H4 (cell line): ENCODE measurements at regions not wholly inside any gene's neighbourhood (a gene's known extent, or its start where the extent isn't known, plus 50 kb on each side); places are given as distances from the start of the nearest gene placed in this dataset.

ENCODE experiments used
- DNase-seq: peaks from one replicate; pipeline ENCODE4 v3.0.0-alpha.2; 2015; ENCODE audit warnings: low spot score

- no peak for DNase-seq
Observed at GRCh38 chr4:156177941-156178340, 224.3 kb upstream of the CTSO start.

GRCh38 chr4:156176896-156177295, 223.2 kb upstream of the CTSO start:
- DNase-seq: no peak

- no peak for DNase-seq
Observed at GRCh38 chr4:156173937-156174336, 220.3 kb upstream of the CTSO start.

GRCh38 chr4:156173486-156173885, 219.8 kb upstream of the CTSO start:
- DNase-seq: no peak

- no peak for DNase-seq
Observed at GRCh38 chr4:156169861-156170260, 216.2 kb upstream of the CTSO start.

GRCh38 chr4:156169011-156169410, 215.3 kb upstream of the CTSO start:
- DNase-seq: peak; percentile 73

GRCh38 chr4:156168288-156168687, 214.6 kb upstream of the CTSO start:
- DNase-seq: no peak

- no peak for DNase-seq
Observed at GRCh38 chr4:156158747-156159146, 205.1 kb upstream of the CTSO start.

GRCh38 chr4:156154978-156155377, 201.3 kb upstream of the CTSO start:
- DNase-seq: no peak

- no peak for DNase-seq
Observed at GRCh38 chr4:156146571-156146970, 192.9 kb upstream of the CTSO start.

- DNase-seq: no peak
Observed at GRCh38 chr4:156144961-156145360, 191.3 kb upstream of the CTSO start.

- DNase-seq: no peak
Observed at GRCh38 chr4:156138781-156139280, 185.2 kb upstream of the CTSO start.

GRCh38 chr4:156137679-156138473, 184.2 kb upstream of the CTSO start:
- no peak for DNase-seq

- DNase-seq: no peak
Observed at GRCh38 chr4:156132196-156132595, 178.5 kb upstream of the CTSO start.

- no peak for DNase-seq
Observed at GRCh38 chr4:156128616-156129015, 174.9 kb upstream of the CTSO start.

GRCh38 chr4:156118507-156119220, 165.0 kb upstream of the CTSO start:
- no peak for DNase-seq

GRCh38 chr4:156117743-156118142, 164.1 kb upstream of the CTSO start:
- DNase-seq: no peak

- no peak for DNase-seq
Observed at GRCh38 chr4:156116991-156117390, 163.3 kb upstream of the CTSO start.

GRCh38 chr4:156113138-156113765, 159.6 kb upstream of the CTSO start:
- DNase-seq: no peak

GRCh38 chr4:156111686-156112085, 158.0 kb upstream of the CTSO start:
- no peak for DNase-seq

- DNase-seq: peak; percentile 33
Observed at GRCh38 chr4:156109943-156110900, 156.6 kb upstream of the CTSO start.
